NCI-H748 (cell line): ENCODE measurements at regions not wholly inside any gene's neighbourhood (a gene's known extent, or its start where the extent isn't known, plus 50 kb on each side); places are given as distances from the start of the nearest gene placed in this dataset.
"Not testable (repeated sequence)": the region's sequence is repeated elsewhere in the genome, so short reads cannot be mapped to it uniquely, and the experiment has no call there.

Source experiments
- DNase-seq: peaks from one replicate; lab custom pipeline; 2025; ENCODE audit not compliant: unreplicated experiment; lab: John Stamatoyannopoulos, UW

DNA sequence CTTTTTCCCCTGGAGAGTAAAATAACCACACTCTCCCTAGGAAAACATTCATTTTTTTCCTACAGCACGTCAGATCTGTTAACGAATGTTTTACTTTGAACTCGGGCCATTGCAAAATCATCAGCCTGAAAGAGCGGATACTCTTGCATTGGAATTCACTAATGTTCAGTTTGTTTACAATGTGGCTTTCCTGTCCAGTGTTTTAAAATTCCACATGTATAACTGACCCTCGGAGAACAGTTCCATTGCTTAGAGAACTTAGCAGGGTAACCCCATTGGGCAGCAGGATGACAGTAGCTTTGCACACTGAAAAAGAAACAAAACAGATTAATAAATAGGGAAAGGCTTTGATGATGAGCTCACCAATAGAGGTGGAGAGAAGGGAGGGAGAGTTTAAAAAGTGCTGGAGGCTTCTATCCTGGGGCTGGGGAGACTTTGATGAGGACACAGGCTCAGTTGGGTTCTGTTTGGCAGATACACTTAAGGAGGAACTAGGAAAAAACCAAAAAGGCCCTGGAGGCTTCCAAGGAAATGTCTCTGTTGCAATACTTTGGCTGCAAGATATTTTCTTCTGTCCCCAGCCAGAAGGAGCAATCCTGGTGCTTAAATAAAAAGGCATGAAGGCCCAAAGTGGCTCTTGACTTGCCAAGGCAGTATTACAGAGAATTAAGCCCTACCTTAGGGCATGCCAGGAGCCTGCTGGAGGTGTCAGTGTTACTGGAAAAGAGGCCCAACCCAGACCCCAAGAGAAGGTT lies 143.1 kb downstream of the ARSF start:
- DNase-seq, result no peak

DNA sequence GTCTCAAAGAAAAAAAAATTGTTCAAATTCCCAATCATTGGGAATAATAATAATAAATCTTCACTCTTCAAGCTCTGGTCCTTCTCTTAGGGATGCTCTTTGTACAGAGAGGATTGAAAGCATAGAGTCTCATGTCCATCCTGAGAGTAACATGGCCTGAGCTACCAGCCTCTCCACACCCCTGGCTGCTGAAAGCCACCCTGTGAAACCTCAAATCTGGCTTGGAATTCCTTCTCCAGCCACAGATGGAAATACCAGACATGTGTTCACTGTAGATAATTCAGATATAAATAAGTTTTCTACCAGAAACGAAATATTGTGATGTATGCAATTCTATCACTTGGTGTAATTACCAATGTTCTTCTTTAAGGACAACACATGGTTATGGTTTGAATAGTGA lies 140.6 kb downstream of the ARSF start:
- no peak for DNase-seq

DNA sequence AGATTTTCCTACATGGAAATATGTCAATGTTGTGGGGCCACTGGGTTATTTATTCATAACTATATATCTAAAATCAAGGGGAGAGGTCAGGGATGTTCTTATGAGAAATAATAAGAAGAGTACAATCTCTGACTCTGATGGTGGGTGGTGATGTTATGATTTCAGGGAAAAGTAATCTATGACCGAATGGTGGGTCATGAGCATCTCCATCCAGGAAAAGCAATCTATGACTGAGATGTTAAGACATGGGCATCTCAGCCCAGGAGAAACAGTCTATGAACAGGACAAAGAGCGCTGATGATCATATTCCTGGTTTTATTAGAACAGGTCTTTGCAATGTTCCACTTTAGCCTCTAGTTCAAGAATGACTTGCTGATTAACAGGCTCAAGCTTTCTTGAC lies 137.1 kb downstream of the ARSF start:
- no peak for DNase-seq

GRCh38 chrX:3177851-3178250 lies 136.6 kb downstream of the ARSF start:
- peak; percentile 29 for DNase-seq

DNA sequence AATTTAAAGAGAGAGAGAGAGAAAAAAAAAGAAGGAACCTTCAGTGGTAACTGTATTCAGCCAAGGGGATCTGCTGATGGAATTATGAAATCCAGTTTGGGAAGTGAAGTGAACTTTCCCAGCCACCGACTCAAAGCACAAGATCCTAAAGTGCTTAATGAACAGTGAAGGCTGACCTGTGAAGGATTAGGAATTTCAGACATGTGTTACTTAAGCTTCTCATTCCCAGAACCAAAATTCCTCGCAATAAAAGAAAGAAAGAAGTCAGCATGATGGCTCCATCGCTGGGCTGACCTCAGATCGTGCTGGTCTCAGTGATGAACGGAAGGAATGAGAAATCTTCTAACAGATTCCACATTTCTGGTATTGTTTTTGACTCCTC lies 135.2 kb downstream of the ARSF start:
- DNase-seq, result no peak

DNA sequence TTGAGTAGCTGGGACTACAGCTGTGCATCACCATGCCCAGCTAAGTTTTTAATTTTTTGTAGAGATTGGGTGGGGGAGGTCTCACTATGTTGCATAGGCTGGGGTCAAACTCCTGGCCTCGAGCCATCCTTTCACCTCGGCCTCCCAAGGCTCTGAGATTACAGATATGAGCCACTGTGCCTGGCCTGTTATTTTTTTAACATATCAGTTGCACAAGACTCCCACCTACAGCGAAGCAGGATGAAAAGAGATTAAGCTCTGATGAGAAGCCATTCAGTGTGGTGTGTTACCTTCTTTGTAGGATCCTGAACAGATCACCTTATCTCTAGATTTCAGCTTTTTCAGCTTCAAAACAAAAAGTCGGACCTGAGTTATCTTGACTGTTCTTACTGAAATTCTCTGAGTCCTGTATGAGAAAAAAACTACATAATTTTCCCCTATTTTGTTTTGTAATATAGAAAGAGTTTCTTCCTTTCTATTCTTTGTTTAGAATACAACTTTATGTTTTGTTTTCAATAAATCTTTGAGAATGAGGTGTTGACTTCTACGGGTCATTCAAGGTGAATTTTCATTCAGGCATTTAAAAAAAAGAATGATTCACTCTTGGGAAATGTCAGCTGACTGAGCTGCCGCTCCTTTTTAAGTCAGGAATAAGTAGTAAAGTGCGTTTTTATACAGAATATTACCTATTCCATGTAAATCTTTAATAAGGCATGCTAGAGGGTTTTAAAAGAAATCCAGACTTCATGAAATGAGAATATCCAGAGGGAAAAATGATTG lies 134.6 kb downstream of the ARSF start:
- DNase-seq, result no peak

GRCh38 chrX:3172156-3172555 lies 130.9 kb downstream of the ARSF start:
- not testable (repeated sequence) for DNase-seq

DNA sequence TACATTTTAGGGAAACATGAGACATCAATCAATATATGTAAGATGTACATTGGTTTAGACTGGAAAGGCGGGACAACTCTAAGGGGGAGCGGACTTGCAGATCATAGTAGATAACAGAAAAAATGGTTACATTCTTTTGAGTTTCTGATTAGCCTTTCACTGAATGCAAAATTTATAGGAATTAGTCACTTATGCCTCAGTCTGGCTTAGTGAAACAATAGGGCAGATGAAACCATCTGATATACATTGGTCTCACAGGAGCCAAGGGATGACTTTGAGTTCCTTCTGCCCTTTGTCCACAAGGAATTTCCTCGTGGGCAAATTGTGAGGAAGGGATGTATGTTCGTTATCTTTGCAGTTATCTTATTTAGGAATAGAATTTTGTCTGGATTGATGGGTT lies 128.2 kb downstream of the ARSF start:
- no peak for DNase-seq

- no peak for DNase-seq
These were observed 126.5 kb downstream of the ARSF start for GRCh38 chrX:3167771-3168170.

GRCh38 chrX:3166670-3167455 lies 125.6 kb downstream of the ARSF start:
- DNase-seq, result no peak

DNA sequence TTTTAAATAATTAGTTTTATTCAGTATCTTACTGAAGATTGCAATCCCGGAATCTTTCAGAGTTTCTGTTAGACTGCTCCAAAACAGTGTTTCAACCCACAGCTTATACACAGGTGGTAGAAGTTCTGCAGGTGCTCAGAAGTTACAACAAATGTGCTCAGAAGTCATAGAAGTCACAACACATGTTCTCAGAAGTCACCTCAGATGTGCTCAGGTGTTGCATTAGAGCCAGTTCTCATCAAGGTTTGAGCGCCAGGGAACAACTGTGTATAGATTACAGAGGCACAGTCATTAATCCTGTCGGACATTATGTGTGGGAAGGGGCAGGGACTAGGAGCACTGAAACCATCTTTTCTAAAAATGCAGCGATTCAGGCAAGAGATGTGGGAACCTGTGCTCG lies 124.5 kb downstream of the ARSF start:
- no peak for DNase-seq
